HG03520 (cell line): ENCODE measurements at regions not wholly inside any gene's neighbourhood (a gene's known extent, or its start where the extent isn't known, plus 50 kb on each side); places are given as distances from the start of the nearest gene placed in this dataset.
"Not testable (repeated sequence)": the region's sequence is repeated elsewhere in the genome, so short reads cannot be mapped to it uniquely, and the experiment has no call there.

ENCODE experiments used
- ATAC-seq: cut with Tn5 transposase; IDR thresholded peaks from one replicate; pipeline ENCODE4 v1.9.1; 2021; ENCODE audit warnings: mild to moderate bottlenecking, moderate library complexity; ENCODE audit not compliant: unreplicated experiment

GRCh38 chr14:30214461-30215090 is 286.9 kb upstream of the PRKD1 start:
- ATAC-seq: no peak

- no peak for ATAC-seq
These were observed 291.3 kb upstream of the PRKD1 start for GRCh38 chr14:30218907-30219306.

- ATAC-seq: no peak
These were observed 293.9 kb upstream of the PRKD1 start for GRCh38 chr14:30221546-30221945.

- ATAC-seq: no peak
These were observed 295.7 kb upstream of the PRKD1 start for GRCh38 chr14:30223385-30223785.

GRCh38 chr14:30223966-30224365 is 296.3 kb upstream of the PRKD1 start:
- ATAC-seq: no peak

- no peak for ATAC-seq
These were observed 297.5 kb upstream of the PRKD1 start for GRCh38 chr14:30225176-30225575.

GRCh38 chr14:30227436-30227835 is 299.8 kb upstream of the PRKD1 start:
- ATAC-seq: no peak

- no peak for ATAC-seq
These were observed 300.2 kb upstream of the PRKD1 start for GRCh38 chr14:30227876-30228275.

GRCh38 chr14:30230719-30231118 is 303.1 kb upstream of the PRKD1 start:
- ATAC-seq: no peak

GRCh38 chr14:30234966-30235365 is 307.3 kb upstream of the PRKD1 start:
- no peak for ATAC-seq

- no peak for ATAC-seq
These were observed 307.8 kb upstream of the PRKD1 start for GRCh38 chr14:30235485-30235884.

GRCh38 chr14:30238936-30239335 is 311.3 kb upstream of the PRKD1 start:
- no peak for ATAC-seq

- no peak for ATAC-seq
These were observed 312.4 kb upstream of the PRKD1 start for GRCh38 chr14:30240018-30240417.

- no peak for ATAC-seq
These were observed 313.0 kb upstream of the PRKD1 start for GRCh38 chr14:30240685-30241084.

GRCh38 chr14:30242744-30243143 is 315.1 kb upstream of the PRKD1 start:
- no peak for ATAC-seq

GRCh38 chr14:30243207-30243606 is 315.6 kb upstream of the PRKD1 start:
- ATAC-seq: no peak

GRCh38 chr14:30243805-30244204 is 315.2 kb upstream of the G2E3 start:
- no peak for ATAC-seq

GRCh38 chr14:30244348-30244747 is 314.6 kb upstream of the G2E3 start:
- ATAC-seq: not testable (repeated sequence)

GRCh38 chr14:30251017-30251416 is 307.9 kb upstream of the G2E3 start:
- no peak for ATAC-seq

- ATAC-seq: no peak
These were observed 307.3 kb upstream of the G2E3 start for GRCh38 chr14:30251557-30252100.

GRCh38 chr14:30252151-30252550 is 306.8 kb upstream of the G2E3 start:
- ATAC-seq: no peak

- no peak for ATAC-seq
These were observed 305.9 kb upstream of the G2E3 start for GRCh38 chr14:30252783-30253674.
